ENCODE measurements at regions not wholly inside any gene's neighbourhood (a gene's known extent, or its start where the extent isn't known, plus 50 kb on each side); places are given as distances from the start of the nearest gene placed in this dataset.

DNA sequence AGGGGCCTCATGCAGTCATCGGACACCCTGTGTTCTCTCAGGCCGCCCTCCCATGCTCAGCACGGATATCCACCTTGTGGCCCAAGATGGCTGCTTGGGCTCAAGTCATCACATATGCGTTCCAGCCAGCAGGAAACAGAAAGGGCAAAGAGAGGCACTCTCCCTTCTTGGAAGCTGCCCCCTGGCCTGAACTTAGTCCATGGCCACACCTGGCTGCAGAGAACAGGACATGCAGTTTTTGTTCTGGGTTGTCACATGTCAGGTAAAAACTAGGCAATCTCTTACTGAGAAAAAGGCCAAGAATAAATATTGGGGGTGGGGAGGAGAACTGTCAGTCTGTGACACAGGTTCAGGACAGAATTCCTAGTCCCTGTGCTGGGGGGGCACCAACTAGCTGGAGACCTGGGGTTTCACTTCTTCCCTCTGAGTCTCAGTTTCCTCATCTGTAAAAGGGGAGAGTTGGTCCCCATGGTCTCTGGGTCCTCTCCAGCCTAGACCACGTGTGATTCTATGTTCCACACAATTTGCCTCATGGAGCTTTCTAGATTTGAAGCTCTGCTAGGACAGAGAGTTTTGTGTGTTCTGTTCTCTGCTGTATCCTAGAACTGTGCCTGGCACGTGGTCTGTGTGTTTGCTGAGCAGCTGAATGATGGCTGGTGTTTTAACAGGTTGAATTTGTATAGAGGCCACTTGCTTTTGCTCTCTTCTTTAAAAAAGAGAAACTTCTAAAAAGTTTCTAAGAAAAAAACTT lies 107.2 kb upstream of the ANO1 start:
- no peak for TF ChIP-seq POLR2AphosphoS5 (IDR thresholded peaks at IDR 0.05; ENCODE audit: low read depth, low read length)
- TF ChIP-seq CTCF (IDR thresholded peaks at IDR 0.05), result no peak
- TF ChIP-seq, protein P1, sequence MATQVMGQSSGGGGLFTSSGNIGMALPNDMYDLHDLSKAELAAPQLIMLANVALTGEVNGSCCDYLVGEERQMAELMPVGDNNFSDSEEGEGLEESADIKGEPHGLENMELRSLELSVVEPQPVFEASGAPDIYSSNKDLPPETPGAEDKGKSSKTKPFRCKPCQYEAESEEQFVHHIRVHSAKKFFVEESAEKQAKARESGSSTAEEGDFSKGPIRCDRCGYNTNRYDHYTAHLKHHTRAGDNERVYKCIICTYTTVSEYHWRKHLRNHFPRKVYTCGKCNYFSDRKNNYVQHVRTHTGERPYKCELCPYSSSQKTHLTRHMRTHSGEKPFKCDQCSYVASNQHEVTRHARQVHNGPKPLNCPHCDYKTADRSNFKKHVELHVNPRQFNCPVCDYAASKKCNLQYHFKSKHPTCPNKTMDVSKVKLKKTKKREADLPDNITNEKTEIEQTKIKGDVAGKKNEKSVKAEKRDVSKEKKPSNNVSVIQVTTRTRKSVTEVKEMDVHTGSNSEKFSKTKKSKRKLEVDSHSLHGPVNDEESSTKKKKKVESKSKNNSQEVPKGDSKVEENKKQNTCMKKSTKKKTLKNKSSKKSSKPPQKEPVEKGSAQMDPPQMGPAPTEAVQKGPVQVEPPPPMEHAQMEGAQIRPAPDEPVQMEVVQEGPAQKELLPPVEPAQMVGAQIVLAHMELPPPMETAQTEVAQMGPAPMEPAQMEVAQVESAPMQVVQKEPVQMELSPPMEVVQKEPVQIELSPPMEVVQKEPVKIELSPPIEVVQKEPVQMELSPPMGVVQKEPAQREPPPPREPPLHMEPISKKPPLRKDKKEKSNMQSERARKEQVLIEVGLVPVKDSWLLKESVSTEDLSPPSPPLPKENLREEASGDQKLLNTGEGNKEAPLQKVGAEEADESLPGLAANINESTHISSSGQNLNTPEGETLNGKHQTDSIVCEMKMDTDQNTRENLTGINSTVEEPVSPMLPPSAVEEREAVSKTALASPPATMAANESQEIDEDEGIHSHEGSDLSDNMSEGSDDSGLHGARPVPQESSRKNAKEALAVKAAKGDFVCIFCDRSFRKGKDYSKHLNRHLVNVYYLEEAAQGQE (IDR thresholded peaks at IDR 0.05; ENCODE audit: insufficient read depth in 1 of 2, low read depth in 2 of 2, low read length in 1 of 2), result no peak

Measured in Panc1 (cell line).